ENCODE measurements at regions not wholly inside any gene's neighbourhood (a gene's known extent, or its start where the extent isn't known, plus 50 kb on each side); places are given as distances from the start of the nearest gene placed in this dataset.

DNA sequence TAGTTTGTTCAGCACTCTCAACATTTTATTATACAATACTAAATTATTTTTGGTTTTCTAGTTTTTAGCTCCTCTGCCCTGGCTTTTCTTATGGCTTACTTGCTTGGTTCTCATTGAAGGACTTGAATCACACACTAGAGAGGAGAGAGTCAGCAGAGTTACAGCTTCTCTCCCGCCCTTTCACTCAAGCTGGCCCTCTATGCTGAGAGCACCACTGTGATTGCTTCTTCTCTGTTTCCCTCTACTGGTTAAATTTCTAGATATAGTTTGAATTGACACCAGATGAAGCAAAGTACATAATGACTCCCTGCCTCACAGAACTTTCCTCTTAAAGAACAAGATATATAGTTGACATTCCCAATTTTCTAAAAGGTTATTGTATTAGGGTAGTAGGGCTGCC, 767.3 kb upstream of the SORCS1 start:
- H2BK12ac ChIP-seq (ENCODE audit: insufficient read length, low read depth, low read length), result no peak overlapping the region
- DNase-seq, result no peak
- no peaks in the 10 kb centered on the region; a peak in 1 of 4 replicates for H3K4me1 Mint-ChIP-seq
- no CpG with 5 or more reads among the region's 1 CpG for WGBS (ENCODE audit: extremely low coverage, insufficient read length, low lambda C conversion rate)
- no peaks in the 10 kb centered on the region for H4K20me1 ChIP-seq (ENCODE audit: control insufficient read depth, insufficient read depth, insufficient read length)
- no peak overlapping the region for H4K5ac ChIP-seq (ENCODE audit: insufficient read length, low read depth, low read length)
- no peaks in the 10 kb centered on the region; the same call in 1 of the 2 replicates for H3K27me3 Mint-ChIP-seq (ENCODE audit: low read depth)
- H3K9me3 Mint-ChIP-seq, result peaks cover 0 to 8% of the 10 kb centered on the region in 2 experiments; a peak in 1 of 5 replicates
- H2AFZ ChIP-seq (ENCODE audit: low read length), result no peak overlapping the region
- no peak overlapping the region for H3K18ac ChIP-seq (ENCODE audit: insufficient read length, low read depth, low read length)
- H2BK5ac ChIP-seq (ENCODE audit: insufficient read length, low read length), result no peak overlapping the region
- no peak overlapping the region for H4K8ac ChIP-seq (replicated peaks; ENCODE audit: insufficient read length, low read depth, low read length)
- no peaks in the 10 kb centered on the region for H3K27me3 ChIP-seq (ENCODE audit: insufficient read depth, low read length)
- H3K4me3 Mint-ChIP-seq, result no peak overlapping the region
- no peaks in the 10 kb centered on the region for H3K79me1 ChIP-seq (ENCODE audit: insufficient read depth, low read depth, low read length, poor library complexity, severe bottlenecking)
- H3K4ac ChIP-seq (ENCODE audit: low read depth, low read length), result no peak overlapping the region
- H3K14ac ChIP-seq (ENCODE audit: insufficient read depth, low read length), result no peak overlapping the region
- H3K9ac ChIP-seq (ENCODE audit: extremely low read depth, insufficient read length, low read length), result no peak overlapping the region
- no peak overlapping the region for H3K4me2 ChIP-seq (ENCODE audit: insufficient read depth, insufficient read length, low read length)
- no peaks in the 10 kb centered on the region for H3K4me1 ChIP-seq (ENCODE audit: insufficient read depth, low read length)
- no peak overlapping the region for H2BK15ac ChIP-seq (ENCODE audit: low read depth, low read length)
- no peak overlapping the region for H3T11ph ChIP-seq (ENCODE audit: low read length)
- no peaks in the 10 kb centered on the region for H3K79me2 ChIP-seq (ENCODE audit: insufficient read depth, low read length)
- no peaks in the 10 kb centered on the region; a peak in 1 of 7 replicates for H3K36me3 Mint-ChIP-seq (ENCODE audit: insufficient read depth in 1 of 3, low read depth in 3 of 3)
- H3K23ac ChIP-seq (ENCODE audit: insufficient read length, low read depth, low read length), result no peak overlapping the region
- no peak overlapping the region for H4K91ac ChIP-seq (ENCODE audit: insufficient read length, low read depth, low read length)
- H3K9me3 ChIP-seq (ENCODE audit: control insufficient read depth, low read depth, low read length), result no peaks in the 10 kb centered on the region
- no peak overlapping the region for H3K27ac ChIP-seq (ENCODE audit: insufficient read length, low read depth, low read length)
- no peak overlapping the region for H2BK20ac ChIP-seq (ENCODE audit: low read depth, low read length, poor library complexity, severe bottlenecking)
- no peaks in the 10 kb centered on the region for H3K23me2 ChIP-seq (ENCODE audit: insufficient read length, low read depth, low read length, poor library complexity, severe bottlenecking)
- no peak overlapping the region for H2AK5ac ChIP-seq (ENCODE audit: insufficient read length, low read length)
- TF ChIP-seq, protein P1, sequence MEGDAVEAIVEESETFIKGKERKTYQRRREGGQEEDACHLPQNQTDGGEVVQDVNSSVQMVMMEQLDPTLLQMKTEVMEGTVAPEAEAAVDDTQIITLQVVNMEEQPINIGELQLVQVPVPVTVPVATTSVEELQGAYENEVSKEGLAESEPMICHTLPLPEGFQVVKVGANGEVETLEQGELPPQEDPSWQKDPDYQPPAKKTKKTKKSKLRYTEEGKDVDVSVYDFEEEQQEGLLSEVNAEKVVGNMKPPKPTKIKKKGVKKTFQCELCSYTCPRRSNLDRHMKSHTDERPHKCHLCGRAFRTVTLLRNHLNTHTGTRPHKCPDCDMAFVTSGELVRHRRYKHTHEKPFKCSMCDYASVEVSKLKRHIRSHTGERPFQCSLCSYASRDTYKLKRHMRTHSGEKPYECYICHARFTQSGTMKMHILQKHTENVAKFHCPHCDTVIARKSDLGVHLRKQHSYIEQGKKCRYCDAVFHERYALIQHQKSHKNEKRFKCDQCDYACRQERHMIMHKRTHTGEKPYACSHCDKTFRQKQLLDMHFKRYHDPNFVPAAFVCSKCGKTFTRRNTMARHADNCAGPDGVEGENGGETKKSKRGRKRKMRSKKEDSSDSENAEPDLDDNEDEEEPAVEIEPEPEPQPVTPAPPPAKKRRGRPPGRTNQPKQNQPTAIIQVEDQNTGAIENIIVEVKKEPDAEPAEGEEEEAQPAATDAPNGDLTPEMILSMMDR (conservative IDR thresholded peaks at IDR 0.05), result peak; percentile 25; the same call in 1 of the 3 replicates
- no peak overlapping the region for H3K56ac ChIP-seq (ENCODE audit: insufficient read length, low read depth, low read length)
- no peak overlapping the region for H3K27ac Mint-ChIP-seq
- H2BK120ac ChIP-seq (ENCODE audit: low read depth, low read length, poor library complexity, severe bottlenecking), result no peak overlapping the region

Data from H9 (cell line).